Caco-2 (cell line): ENCODE measurements at regions not wholly inside any gene's neighbourhood (a gene's known extent, or its start where the extent isn't known, plus 50 kb on each side); places are given as distances from the start of the nearest gene placed in this dataset.

Experiments
- BruUV-seq: library from RNA; stranded (reverse); fragments of 400-500 nt; replicated peaks from 2 replicates; lab custom pipeline; 2021; lab: Mats Ljungman, UMichigan
- CTCF ChIA-PET: fragments of 300-600 bp; sonication (Branson Sonifier 250); formaldehyde crosslinking; loops from one replicate; lab custom pipeline; 2022; ENCODE audit warnings: antibody characterized with exemption; lab: Charles Lee
- POLR2A ChIA-PET: fragments of 300-600 bp; sonication (Branson Sonifier 250); formaldehyde crosslinking; loops from one replicate; lab custom pipeline; 2022; ENCODE audit warnings: antibody characterized with exemption; lab: Charles Lee
- DNase-seq, 2 experiments: peaks; one replicate each; pipeline versions ENCODE4 v3.0.0 to v3.0.0-alpha.2; 2020 to 2022
- H3K27me3 ChIP-seq: replicated peaks from 2 replicates; pipeline ENCODE4 v1.6.0; 2011; ENCODE audit warnings: low read length; ENCODE audit not compliant: control insufficient read depth, insufficient read depth
- H3K36me3 ChIP-seq: 2 replicates; pipeline ENCODE4 v1.5.1; 2011; ENCODE audit warnings: low read length; ENCODE audit not compliant: control insufficient read depth, insufficient read depth
- H3K4me1 ChIP-seq: fragments of 250-450 bp; sonication (Bioruptor Pico); 2 replicates; pipeline ENCODE4 v1.5.1; 2020; ENCODE audit warnings: mild to moderate bottlenecking
- H3K4me3 ChIP-seq: 2 replicates; pipeline ENCODE4 v1.5.1; 2011; ENCODE audit warnings: low read depth, mild to moderate bottlenecking, control low read depth, low read length
- H3K9me3 ChIP-seq: fragments of 250-450 bp; sonication (Bioruptor Pico); 2 replicates; pipeline ENCODE4 v1.5.1; 2020; ENCODE audit warnings: mild to moderate bottlenecking, moderate library complexity
- H3K27ac Mint-ChIP-seq: one replicate; pipeline ENCODE4 v1.8.0; 2022; ENCODE audit warnings: mixed read lengths; ENCODE audit not compliant: unreplicated experiment
- H3K27me3 Mint-ChIP-seq: one replicate; pipeline ENCODE4 v1.8.0; 2022; ENCODE audit warnings: mixed read lengths; ENCODE audit not compliant: insufficient read depth, unreplicated experiment
- H3K36me3 Mint-ChIP-seq: one replicate; pipeline ENCODE4 v1.8.0; 2022; ENCODE audit warnings: mild to moderate bottlenecking, mixed read lengths; ENCODE audit not compliant: insufficient read depth, unreplicated experiment
- H3K4me1 Mint-ChIP-seq: one replicate; pipeline ENCODE4 v1.8.0; 2022; ENCODE audit warnings: low read depth, mixed read lengths; ENCODE audit not compliant: unreplicated experiment
- H3K4me3 Mint-ChIP-seq: one replicate; pipeline ENCODE4 v1.8.0; 2022; ENCODE audit warnings: mild to moderate bottlenecking, moderate library complexity, mixed read lengths; ENCODE audit not compliant: unreplicated experiment
- H3K9me3 Mint-ChIP-seq: one replicate; pipeline ENCODE4 v1.8.0; 2022; ENCODE audit warnings: mixed read lengths; ENCODE audit not compliant: unreplicated experiment
- intact Hi-C: fragments of 100-400 bp; cut with micrococcal nuclease; formaldehyde crosslinking; loops from one replicate; pipeline ENCODE4 v1.10.0; 2022; ENCODE audit not compliant: unreplicated experiment
- TF ChIP-seq, protein P1 (sequence below), 2 experiments: fragments of 200-600 bp in 1 of 2; IDR thresholded peaks; 1 replicate in 1 of 2; 2 replicates in 1 of 2; pipeline versions ENCODE4 v1.5.1 to v1.8.0; 2011 to 2022; ENCODE audit warnings: antibody characterized with exemption in 1 of 2, control low read depth in 1 of 2, inconsistent platforms in 1 of 2, low read depth in 1 of 2, low read length in 1 of 2, mild to moderate bottlenecking in 1 of 2, moderate library complexity in 1 of 2; ENCODE audit not compliant: insufficient read depth in 1 of 2, severe bottlenecking in 1 of 2, unreplicated experiment in 1 of 2

GRCh38 chrX:128601706-128602105 is 549.5 kb upstream of the ACTRT1 start:
- DNase-seq, result no peak
- Mint-ChIP-seq H3K9me3 (no peaks in the 10 kb centered on the region), H3K36me3 (no peaks in the 10 kb centered on the region), H3K4me3 (no peak overlapping the region), H3K27me3 (no peaks in the 10 kb centered on the region), H3K27ac (no peak overlapping the region), H3K4me1 (peaks cover 6% of the 10 kb centered on the region)
- TF ChIP-seq, protein P1, sequence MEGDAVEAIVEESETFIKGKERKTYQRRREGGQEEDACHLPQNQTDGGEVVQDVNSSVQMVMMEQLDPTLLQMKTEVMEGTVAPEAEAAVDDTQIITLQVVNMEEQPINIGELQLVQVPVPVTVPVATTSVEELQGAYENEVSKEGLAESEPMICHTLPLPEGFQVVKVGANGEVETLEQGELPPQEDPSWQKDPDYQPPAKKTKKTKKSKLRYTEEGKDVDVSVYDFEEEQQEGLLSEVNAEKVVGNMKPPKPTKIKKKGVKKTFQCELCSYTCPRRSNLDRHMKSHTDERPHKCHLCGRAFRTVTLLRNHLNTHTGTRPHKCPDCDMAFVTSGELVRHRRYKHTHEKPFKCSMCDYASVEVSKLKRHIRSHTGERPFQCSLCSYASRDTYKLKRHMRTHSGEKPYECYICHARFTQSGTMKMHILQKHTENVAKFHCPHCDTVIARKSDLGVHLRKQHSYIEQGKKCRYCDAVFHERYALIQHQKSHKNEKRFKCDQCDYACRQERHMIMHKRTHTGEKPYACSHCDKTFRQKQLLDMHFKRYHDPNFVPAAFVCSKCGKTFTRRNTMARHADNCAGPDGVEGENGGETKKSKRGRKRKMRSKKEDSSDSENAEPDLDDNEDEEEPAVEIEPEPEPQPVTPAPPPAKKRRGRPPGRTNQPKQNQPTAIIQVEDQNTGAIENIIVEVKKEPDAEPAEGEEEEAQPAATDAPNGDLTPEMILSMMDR (IDR thresholded peaks at IDR 0.05; ENCODE audit: insufficient read depth in 1 of 2, low read depth in 1 of 2, low read length in 1 of 2, severe bottlenecking in 1 of 2, unreplicated experiment in 1 of 2), result no peak
- Histone ChIP-seq H3K4me3 (no peak overlapping the region), H3K4me1 (no peaks in the 10 kb centered on the region), H3K27me3 (no peaks in the 10 kb centered on the region), H3K9me3 (no peaks in the 10 kb centered on the region), H3K36me3 (no peaks in the 10 kb centered on the region)
- intact Hi-C loops, result no loop called here
- ChIA-PET CTCF (no interaction called here), POLR2A (no interaction called here)
- BruUV-seq, result no TSS peak

DNA sequence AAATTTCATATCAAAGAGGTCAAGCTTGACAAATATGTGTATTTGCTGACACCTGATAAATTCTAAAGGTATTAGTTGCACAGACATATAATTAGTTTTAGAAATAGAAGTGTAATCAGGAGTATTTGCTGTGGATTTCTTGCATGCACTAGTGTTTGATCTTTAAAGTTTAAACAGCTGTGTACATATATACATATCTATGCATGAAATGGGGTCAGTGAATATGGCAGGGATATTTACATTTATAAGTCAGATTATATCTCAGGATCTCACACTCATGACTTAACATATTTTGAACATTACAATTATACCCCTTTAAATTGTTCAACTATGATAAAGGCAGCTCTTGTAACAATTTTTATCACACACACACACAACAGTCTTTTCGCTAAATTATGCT is 547.4 kb upstream of the ACTRT1 start:
- Mint-ChIP-seq H3K9me3 (peaks cover 4% of the 10 kb centered on the region), H3K36me3 (no peaks in the 10 kb centered on the region), H3K4me3 (no peak overlapping the region), H3K27ac (no peak overlapping the region), H3K27me3 (no peaks in the 10 kb centered on the region), H3K4me1 (peaks cover 6% of the 10 kb centered on the region)
- TF ChIP-seq, protein P1 (IDR thresholded peaks at IDR 0.05; ENCODE audit: insufficient read depth in 1 of 2, low read depth in 1 of 2, low read length in 1 of 2, severe bottlenecking in 1 of 2, unreplicated experiment in 1 of 2), result no peak
- no peaks in the 10 kb centered on the region for H3K36me3 ChIP-seq
- H3K4me3 ChIP-seq, result no peak overlapping the region
- no peaks in the 10 kb centered on the region for H3K27me3 ChIP-seq
- H3K4me1 ChIP-seq, result no peaks in the 10 kb centered on the region
- H3K9me3 ChIP-seq, result no peaks in the 10 kb centered on the region
- intact Hi-C loops, result no loop called here
- ChIA-PET POLR2A (no interaction called here), CTCF (no interaction called here)
- DNase-seq, result no peak
- BruUV-seq, result no TSS peak

- no peak overlapping the region for H3K4me3 Mint-ChIP-seq
- Histone ChIP-seq H3K36me3 (no peaks in the 10 kb centered on the region), H3K27me3 (no peaks in the 10 kb centered on the region), H3K4me1 (no peaks in the 10 kb centered on the region), H3K9me3 (no peaks in the 10 kb centered on the region), H3K4me3 (no peak overlapping the region)
- H3K9me3 Mint-ChIP-seq, result no peaks in the 10 kb centered on the region
- no peak overlapping the region for H3K27ac Mint-ChIP-seq
- POLR2A ChIA-PET, result no interaction called here
- no peak for DNase-seq
- BruUV-seq, result no TSS peak
- H3K36me3 Mint-ChIP-seq, result no peaks in the 10 kb centered on the region
- intact Hi-C loops, result no loop called here
- H3K27me3 Mint-ChIP-seq, result no peaks in the 10 kb centered on the region
- CTCF ChIA-PET, result no interaction called here
- no peaks in the 10 kb centered on the region for H3K4me1 Mint-ChIP-seq
- TF ChIP-seq, protein P1 (IDR thresholded peaks at IDR 0.05; ENCODE audit: insufficient read depth in 1 of 2, low read depth in 1 of 2, low read length in 1 of 2, severe bottlenecking in 1 of 2, unreplicated experiment in 1 of 2), result no peak
These were observed 529.8 kb upstream of the ACTRT1 start for GRCh38 chrX:128582036-128582435.
